GM20000 (cell line): ENCODE measurements at regions not wholly inside any gene's neighbourhood (a gene's known extent, or its start where the extent isn't known, plus 50 kb on each side); places are given as distances from the start of the nearest gene placed in this dataset.

Experiments used
- DNase-seq: peaks from one replicate; pipeline ENCODE4 v3.0.0; 2012; ENCODE audit warnings: low spot score
- CTCF ChIP-seq: IDR thresholded peaks from 2 replicates; pipeline ENCODE4 v1.5.1; 2012; ENCODE audit warnings: mild to moderate bottlenecking, control low read depth; ENCODE audit errors: extremely low read depth, missing control alignments

GRCh38 chr1:216883518-216883917 lies 160.3 kb upstream of the ESRRG start:
- no peak for TF ChIP-seq CTCF
- DNase-seq = no peak

GRCh38 chr1:216881695-216882094 lies 158.5 kb upstream of the ESRRG start:
- no peak for DNase-seq
- no peak for TF ChIP-seq CTCF

- DNase-seq = no peak
- TF ChIP-seq CTCF = no peak
Observed at GRCh38 chr1:216866714-216867113, 143.5 kb upstream of the ESRRG start.

GRCh38 chr1:216855810-216856209 lies 132.6 kb upstream of the ESRRG start:
- DNase-seq = no peak
- TF ChIP-seq CTCF = no peak

GRCh38 chr1:216854836-216855484 lies 131.7 kb upstream of the ESRRG start:
- no peak for DNase-seq
- TF ChIP-seq CTCF = no peak

GRCh38 chr1:216851073-216851472 lies 127.8 kb upstream of the ESRRG start:
- no peak for DNase-seq

GRCh38 chr1:216849146-216849545 lies 125.9 kb upstream of the ESRRG start:
- DNase-seq = no peak
- no peak for TF ChIP-seq CTCF

More at GRCh38 chr1:216851073-216851472, 127.8 kb upstream of the ESRRG start:
- no peak for TF ChIP-seq CTCF
